ENCODE measurements at regions not wholly inside any gene's neighbourhood (a gene's known extent, or its start where the extent isn't known, plus 50 kb on each side); places are given as distances from the start of the nearest gene placed in this dataset.
"Not testable (repeated sequence)": the region's sequence is repeated elsewhere in the genome, so short reads cannot be mapped to it uniquely, and the experiment has no call there.

GRCh38 chr4:125760201-125760819, 445.6 kb downstream of the FAT4 start:
- DNase-seq, result no peak

DNA sequence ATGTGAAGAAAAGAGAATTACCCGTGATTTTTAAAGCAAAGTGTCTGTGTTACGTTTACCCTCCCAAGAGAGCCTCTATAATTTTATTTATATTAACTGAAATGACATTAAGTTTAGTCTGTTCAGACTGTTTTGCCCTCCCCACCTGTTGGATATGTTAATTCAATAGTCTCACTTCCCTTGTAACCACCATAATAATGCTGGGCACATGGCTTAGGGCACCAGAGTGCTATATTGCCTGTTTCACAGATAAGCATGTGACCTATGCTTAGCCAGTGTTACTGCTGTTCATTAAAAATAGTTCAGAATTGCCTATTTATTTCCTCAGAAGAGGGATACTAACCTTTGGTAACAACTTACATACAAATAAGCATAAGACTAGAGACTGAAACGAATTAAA, 446.2 kb downstream of the FAT4 start:
- no peak for DNase-seq

GRCh38 chr4:125762537-125762936, 447.8 kb downstream of the FAT4 start:
- no peak for DNase-seq

- DNase-seq, result no peak
Observed at GRCh38 chr4:125765941-125766340, 451.2 kb downstream of the FAT4 start.

DNA sequence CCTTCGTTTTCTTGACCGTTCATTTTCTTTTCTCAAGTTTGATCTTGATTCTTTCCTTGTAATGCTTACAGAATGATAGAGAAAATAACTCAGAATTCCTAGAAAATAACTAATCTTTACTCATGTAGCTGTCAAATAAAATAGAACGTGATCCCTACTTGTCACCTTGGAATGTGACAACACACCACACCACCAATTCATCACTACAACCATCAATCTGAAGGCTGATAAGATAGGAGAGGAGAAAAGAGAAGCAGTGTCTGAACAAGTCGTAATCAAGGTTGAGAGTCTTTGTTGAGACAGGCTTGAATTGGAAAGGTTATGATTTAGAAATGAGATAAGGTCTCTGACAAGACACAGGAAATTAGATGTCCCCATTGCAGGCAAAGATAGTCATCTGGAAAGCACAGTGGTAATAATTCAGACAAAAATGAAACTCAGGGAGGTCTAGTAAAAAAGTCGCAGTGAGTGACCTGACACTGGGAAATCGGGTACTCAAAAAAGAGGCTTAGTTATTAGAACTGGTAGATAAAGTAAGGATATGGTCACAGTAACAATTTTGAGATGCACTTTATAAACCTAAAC, 456.2 kb downstream of the FAT4 start:
- DNase-seq, result no peak

- DNase-seq, result no peak
Observed at GRCh38 chr4:125772680-125773079, 457.9 kb downstream of the FAT4 start.

- no peak for DNase-seq
Observed at GRCh38 chr4:125773502-125773901, 458.7 kb downstream of the FAT4 start.

DNA sequence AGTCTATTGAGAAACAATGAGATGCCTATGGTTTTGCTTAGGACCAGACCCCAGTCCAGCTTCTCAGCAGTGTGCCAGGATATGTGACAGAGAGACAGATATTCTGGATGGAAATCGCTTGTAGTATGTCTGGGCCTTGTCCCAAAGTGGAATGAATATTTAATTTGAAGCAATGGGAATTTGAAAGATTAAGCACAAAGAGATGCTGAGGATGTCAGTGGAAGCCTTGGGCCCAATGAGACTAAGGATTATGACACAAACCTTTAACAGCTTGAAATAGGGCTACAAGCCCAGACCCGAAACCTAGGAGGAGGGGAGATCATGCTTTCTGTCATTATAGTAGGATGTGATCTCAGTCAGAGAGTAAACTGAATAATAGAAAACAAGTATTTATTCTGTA, 459.2 kb downstream of the FAT4 start:
- DNase-seq, result no peak

DNA sequence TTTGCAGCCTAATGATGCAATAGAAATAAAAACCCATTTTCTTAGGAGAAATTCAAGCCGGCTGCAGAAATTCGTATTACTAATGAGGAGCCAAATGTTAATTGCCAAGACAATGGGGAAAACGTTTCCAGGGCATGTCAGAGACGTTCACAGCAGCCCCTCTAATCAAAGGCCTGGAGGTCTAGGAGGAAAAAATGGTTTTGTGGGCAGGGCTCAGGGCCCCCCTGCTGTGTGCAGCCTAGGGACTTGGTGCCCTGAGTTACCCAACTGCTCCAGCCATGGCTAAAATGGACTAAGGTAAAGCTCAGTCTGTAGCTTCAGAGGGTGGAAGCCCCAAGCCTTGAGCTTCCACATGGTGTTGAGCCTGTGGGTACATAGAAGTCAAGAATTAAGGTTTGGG, 461.4 kb downstream of the FAT4 start:
- DNase-seq, result no peak

- DNase-seq, result no peak
Observed at GRCh38 chr4:125780164-125780563, 465.4 kb downstream of the FAT4 start.

DNA sequence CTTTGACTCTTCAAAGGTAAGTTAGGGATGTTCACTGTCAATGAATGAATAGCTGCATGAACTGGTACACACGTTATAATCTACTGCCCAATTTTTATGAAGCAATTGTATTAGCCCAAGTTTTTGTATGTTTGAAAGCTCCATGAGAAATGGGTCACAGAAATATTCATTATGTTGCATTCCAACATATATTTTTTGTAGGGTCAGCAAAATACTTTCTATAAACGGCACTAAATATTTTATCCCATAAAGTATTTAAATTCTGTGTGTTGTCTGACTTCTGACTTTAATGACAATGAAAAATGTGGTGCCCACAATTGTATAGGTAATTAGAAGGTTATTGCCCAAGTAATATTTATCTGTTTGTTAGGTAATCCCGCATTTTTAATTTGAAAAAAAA, 466.0 kb downstream of the FAT4 start:
- no peak for DNase-seq

DNA sequence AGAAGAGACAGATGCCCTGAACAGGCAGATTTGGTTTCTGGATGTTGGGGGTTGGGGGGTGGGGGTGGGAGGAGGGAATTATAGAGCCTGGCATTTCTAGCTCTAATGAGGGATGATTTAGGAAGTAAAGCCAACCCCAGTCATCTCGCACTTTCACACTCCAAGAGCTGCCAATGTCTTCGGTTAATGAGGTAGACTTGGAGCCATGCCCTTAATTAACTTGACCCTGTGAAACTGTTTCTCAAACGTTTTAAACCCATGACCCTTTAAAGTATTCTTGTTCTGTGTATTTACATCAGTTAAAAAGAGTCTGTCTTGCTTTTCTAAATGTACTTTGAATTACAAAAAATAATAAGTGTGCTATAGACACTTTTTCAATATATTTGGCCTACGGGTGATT, 466.9 kb downstream of the FAT4 start:
- DNase-seq, result no peak

DNA sequence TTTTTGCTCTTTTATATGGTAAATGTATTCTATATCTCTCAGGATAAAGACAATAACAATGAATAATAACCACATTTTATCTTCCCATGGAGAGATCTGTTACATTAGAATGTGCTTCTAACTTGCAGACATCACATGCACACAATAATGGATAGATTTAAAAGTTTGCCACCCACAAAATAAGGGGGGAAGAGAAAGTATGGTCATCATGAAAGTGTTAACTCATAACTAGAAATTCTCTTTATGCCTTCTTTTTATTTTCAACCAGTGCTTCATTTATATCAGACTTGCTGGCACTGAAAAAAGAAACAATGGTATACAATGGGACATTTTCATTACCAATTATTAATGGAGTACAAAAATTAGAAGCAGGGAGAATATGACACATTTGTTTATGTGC, 470.0 kb downstream of the FAT4 start:
- no peak for DNase-seq

DNA sequence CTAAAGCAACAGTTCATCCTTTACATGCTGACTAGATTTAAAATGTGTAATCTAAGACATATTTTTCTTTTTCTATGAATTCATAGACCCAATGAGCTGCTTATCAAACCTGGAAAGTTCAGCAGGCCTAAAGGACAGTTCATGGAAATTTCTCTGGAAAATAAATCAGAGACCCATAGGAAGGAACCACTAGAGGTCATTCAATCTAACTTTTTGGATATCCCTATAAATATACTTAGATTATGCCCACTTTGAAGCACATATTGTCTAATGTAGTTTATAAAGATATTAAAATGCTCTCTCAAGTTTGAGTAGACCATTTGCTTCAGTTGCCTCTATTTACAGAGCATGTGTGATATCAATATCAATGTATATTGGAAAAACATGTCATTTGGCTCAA, 473.0 kb downstream of the FAT4 start:
- no peak for DNase-seq

DNA sequence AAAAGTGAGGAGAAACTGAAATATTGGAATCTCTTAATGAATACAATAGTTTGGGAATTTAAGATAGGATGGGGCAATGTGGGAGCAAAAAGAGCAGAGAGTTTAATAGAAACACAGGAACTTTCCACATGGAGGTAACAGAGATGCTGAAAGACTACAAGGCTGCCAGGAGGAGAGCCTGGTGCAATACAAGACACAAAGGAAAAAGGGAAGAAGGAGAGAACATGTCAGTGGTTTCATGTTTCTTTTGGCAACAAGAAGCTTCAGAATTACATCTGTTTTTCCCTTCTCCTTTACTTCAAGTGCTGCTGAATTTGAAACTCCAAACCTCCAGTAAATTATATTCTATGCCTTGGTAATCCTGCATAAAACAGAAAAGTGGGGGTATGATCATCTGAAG, 474.3 kb downstream of the FAT4 start:
- no peak for DNase-seq

DNA sequence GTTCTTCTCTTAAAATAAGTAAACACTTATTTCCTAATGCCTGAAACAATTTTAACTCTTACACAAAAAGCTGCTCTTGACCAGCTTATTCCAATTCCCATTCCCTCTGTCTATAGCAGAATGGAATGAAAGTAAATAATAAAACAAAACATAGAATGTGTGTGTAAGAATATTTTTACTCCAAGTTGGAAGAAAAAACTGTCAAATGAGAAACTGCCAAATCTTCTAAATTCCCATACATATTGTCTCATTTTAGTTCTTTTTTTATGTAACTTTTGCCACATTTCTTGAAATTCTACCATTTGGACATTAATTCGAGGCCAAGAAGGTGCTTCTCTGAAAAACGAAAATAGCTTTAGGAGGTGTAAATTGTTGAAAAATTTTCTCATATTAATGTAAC, 477.1 kb downstream of the FAT4 start:
- DNase-seq, result no peak

GRCh38 chr4:125794989-125795388, 480.2 kb downstream of the FAT4 start:
- DNase-seq, result no peak

DNA sequence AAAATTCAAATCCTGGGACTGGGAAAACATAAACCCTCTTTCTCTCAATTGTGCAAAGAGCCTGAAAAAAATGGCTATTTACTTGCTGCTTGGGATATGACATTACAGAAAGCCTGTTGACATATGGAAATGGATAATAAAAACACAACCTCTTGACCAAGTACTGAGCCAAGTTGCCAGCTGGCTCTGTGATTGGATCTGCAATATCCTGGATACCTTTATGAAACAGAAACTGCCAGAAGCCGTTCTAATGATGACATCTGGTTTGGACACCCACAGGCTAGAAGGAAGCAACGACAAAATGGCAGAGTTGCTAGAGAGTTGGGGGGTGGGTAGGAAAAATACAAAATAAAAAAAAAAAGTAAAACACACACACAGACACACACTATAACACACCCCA, 481.4 kb downstream of the FAT4 start:
- DNase-seq, result no peak

- not testable (repeated sequence) for DNase-seq
Observed at GRCh38 chr4:125797621-125798020, 482.9 kb downstream of the FAT4 start.

- DNase-seq, result no peak
Observed at GRCh38 chr4:125801373-125801772, 486.6 kb downstream of the FAT4 start.

- no peak for DNase-seq
Observed at GRCh38 chr4:125801924-125802323, 487.2 kb downstream of the FAT4 start.

GRCh38 chr4:125808022-125808421, 493.3 kb downstream of the FAT4 start:
- DNase-seq, result no peak

GRCh38 chr4:125808570-125808969, 493.8 kb downstream of the FAT4 start:
- no peak for DNase-seq

DNA sequence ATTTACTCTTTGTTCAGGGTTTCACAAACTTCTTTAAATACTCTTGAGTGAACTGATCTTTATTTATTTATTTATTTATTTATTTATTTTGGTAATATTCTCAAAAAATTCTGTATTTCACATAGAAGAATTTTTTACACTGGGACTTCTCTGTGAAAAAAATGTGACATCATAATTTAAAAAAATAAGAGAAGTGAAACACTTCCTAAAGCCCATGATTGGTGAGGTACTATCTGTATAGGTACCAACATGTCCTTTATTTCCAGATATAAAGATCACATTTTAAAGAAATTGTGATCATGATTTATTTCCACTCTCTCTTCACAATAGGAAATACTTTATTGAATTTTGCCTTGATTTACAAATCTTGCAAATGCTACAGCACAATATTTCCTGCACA, 497.1 kb downstream of the FAT4 start:
- DNase-seq, result no peak
